GM12874 (cell line): ENCODE measurements at regions not wholly inside any gene's neighbourhood (a gene's known extent, or its start where the extent isn't known, plus 50 kb on each side); places are given as distances from the start of the nearest gene placed in this dataset.

Experiments
- TF ChIP-seq, protein P1 (sequence below): IDR thresholded peaks from 2 replicates; pipeline ENCODE4 v1.5.1; 2011; ENCODE audit warnings: low read depth, mild to moderate bottlenecking, control low read depth, low read length, moderate library complexity; ENCODE audit not compliant: insufficient read depth

DNA sequence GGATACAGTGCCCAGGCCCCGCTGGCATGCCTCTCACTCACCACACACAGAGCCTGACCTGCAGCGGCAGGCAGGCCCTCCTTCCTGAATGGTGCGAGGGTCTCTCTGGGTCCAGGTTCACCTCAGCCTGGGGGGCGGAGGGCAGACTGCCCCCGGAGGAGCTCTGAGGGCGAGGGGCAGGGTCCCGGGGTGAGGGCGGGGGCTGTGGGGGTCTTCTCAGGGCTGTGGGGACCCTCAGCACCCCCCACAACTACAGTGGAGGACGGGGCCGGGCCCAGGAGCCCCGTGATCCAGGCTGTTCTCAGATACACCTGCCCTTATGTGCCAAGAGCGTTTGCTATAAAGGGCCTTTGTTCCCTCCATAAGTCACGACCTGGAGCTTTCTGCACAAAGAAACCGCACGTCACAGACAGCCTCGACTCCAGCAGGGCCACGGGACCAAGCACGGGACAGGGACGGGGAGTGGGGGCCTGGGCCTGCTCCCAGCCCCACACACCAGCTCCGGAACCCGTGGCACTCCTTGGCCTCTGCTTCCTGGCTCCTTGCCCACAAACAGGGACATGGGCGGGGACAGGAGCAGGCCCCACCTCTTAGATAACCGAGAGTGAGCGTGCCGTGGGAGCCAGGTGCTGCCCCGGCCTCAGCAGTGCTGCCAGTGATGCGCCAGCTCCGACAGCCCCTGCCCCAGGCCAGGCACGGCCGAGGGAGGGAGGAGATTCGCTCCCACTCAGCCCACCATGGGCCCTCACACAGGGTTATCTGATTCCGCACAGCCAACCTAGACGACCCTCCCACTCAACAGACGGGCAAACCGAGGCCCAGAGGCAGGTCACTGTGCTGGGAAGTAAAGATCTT lies 101.9 kb downstream of the RFLNA start:
- TF ChIP-seq, protein P1, sequence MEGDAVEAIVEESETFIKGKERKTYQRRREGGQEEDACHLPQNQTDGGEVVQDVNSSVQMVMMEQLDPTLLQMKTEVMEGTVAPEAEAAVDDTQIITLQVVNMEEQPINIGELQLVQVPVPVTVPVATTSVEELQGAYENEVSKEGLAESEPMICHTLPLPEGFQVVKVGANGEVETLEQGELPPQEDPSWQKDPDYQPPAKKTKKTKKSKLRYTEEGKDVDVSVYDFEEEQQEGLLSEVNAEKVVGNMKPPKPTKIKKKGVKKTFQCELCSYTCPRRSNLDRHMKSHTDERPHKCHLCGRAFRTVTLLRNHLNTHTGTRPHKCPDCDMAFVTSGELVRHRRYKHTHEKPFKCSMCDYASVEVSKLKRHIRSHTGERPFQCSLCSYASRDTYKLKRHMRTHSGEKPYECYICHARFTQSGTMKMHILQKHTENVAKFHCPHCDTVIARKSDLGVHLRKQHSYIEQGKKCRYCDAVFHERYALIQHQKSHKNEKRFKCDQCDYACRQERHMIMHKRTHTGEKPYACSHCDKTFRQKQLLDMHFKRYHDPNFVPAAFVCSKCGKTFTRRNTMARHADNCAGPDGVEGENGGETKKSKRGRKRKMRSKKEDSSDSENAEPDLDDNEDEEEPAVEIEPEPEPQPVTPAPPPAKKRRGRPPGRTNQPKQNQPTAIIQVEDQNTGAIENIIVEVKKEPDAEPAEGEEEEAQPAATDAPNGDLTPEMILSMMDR, result no peak

GRCh38 chr12:124395986-124396385 lies 101.1 kb downstream of the RFLNA start:
- TF ChIP-seq, protein P1, result no peak

GRCh38 chr12:124395284-124395752 lies 100.4 kb downstream of the RFLNA start:
- TF ChIP-seq, protein P1, result no peak

GRCh38 chr12:124394462-124395128 lies 99.7 kb downstream of the RFLNA start:
- TF ChIP-seq, protein P1, result no peak

DNA sequence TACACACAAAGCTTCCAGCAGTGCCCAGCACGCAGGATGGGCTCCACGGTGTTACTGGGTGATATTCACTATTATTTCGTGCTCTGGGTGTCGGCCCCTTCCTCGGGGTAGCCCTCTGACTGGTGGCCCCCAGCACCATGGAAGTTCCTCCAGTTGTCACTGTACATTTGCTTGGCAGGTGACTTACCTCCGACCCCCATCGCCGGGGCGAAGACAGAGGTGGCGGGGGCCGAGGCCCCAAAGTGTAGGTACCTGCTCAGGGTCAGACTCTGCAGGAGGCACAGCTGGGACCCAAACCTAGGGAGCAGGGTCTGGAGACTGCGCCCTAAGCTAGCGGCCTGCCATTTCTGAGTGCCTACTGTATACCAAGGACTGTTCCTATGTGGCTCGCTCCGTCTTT lies 98.9 kb downstream of the RFLNA start:
- TF ChIP-seq, protein P1, result no peak

GRCh38 chr12:124393414-124393790 lies 98.5 kb downstream of the RFLNA start:
- TF ChIP-seq, protein P1, result no peak

DNA sequence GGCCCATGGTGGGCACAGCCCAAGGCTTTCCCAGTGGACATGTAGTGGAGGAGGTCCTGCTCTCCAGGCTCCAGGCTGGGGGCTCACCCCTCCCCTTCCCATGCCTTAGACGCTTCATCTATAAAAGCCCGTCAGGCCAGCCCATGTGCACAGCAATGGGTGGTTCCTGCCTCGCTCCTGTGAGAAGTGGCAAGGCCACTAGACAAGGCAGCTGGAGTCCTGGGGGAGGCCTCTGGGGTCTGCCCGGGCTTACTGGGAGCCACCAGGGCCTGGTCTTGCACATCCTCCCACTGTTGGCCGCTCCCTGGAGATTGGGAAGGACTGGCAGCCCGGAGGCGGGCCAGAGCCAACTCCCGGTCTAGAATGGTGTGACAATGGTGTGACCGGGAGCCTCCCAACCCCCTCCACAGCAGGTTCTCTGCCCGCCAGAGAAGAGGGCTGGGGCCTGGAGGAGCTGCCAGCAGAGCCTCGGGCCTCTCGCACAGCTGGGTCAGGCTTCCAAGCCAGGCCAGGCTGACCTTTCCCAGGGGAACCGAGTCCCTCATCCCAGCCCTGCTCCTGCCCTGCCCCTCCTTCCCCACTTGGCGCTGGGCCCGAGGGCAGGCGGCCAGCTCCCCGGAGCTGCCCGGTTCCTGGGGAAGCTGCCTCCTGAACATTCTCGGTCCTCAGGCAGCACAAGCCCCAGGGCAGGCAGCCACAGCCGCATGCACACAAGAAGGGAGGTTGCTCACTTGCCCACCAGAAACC lies 97.9 kb downstream of the RFLNA start:
- TF ChIP-seq, protein P1, result no peak
